ENCODE measurements at regions not wholly inside any gene's neighbourhood (a gene's known extent, or its start where the extent isn't known, plus 50 kb on each side); places are given as distances from the start of the nearest gene placed in this dataset.

- TF ChIP-seq CTCF (IDR thresholded peaks at IDR 0.05): no peak
- no peak for TF ChIP-seq EZH2 (IDR thresholded peaks at IDR 0.05; ENCODE audit: borderline replicate concordance, insufficient read depth, low read depth, low read length, poor library complexity, severe bottlenecking)
Observed at GRCh38 chr10:113992471-113993011, 51.1 kb upstream of the ADRB1 start.
